ENCODE measurements at regions not wholly inside any gene's neighbourhood (a gene's known extent, or its start where the extent isn't known, plus 50 kb on each side); places are given as distances from the start of the nearest gene placed in this dataset.

DNA sequence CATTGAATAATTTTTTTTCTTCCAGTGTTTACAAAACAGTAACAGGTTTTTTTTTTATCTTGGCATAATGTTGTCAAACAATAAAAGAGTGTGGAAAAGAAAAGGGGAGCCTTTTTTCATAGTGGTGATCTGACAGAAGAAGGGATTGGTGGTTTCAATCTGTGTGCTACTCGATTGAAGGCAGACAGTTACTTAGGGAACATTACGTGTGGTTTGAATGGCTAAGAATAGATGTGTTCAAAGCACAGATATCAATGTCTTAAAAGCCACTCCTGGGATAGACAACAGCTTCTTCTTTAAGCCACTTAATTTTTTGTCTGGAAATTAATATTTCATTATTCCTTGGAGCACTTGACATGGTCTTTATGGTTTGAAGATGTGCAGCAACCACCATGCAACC, 558.6 kb upstream of the ADGRL2 start:
- FAIRE-seq: no peak

- no peak for FAIRE-seq
Measured at GRCh38 chr1:81238129-81238528, 562.6 kb upstream of the ADGRL2 start.

DNA sequence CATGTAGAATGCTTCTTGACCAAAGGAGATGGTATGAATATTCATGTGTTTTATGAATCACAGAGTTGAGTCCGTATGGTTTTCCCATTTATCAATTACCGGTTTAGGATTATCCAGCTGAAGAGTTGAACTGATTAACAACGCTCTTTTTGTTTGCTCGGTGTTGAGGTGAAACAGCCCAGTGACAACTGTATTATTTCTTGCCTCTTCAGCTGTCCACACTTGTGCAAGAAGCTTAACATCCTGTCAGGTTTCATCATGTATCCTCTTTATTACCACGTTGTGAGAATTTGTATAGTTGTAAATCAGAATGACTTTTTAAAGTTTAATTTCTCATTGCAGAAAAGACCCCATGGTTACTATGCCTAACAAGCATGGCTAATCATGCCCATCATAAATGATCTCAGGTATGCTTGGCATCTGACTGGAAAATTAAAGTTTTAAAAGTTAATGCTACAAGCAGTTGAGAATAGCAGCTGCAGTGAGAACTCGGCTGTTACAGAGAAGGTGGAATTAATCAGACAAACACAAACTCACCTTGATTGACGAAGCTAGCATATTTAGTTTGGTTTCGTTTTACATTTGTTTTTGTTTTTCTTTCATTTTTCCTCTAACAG, 563.2 kb upstream of the ADGRL2 start:
- FAIRE-seq: no peak

DNA sequence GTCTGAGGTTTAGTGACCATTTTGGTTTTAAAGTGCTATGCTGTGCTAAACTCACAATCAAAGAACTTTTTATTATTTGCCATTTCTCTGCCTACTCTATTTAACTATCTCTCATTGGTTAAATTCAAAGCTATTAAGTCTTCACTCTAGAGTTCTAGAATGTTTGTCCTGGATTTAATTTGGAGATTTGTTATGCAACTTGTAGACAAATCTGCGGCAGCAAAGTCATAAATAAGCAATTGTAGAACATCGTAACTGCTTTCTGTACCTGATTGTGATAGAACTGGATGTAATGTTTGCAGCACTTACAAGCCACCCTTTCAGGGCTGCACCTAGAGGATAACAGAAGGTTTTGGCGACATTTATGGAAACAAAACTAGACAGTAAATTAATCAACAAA, 566.5 kb upstream of the ADGRL2 start:
- FAIRE-seq: no peak

GRCh38 chr1:81233591-81233990, 567.1 kb upstream of the ADGRL2 start:
- no peak for FAIRE-seq

DNA sequence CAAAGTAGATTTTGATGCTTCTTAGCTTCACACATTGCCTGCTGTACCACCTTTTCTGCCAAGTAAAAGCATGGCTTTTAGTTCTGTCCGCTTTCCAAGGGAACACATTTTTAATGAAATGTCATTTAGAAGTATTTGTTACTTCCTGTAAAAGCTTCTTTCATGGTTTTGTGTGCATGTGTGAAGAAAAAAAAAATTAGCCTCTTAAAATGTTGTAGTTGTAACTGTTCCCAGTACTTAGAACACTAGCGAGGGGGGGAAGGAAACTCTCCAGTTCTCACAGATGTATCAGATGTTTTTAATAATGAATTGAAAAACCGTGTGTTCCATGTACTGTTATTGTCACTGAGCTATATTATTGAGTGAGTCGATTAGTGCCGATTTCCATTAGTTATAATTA, 568.3 kb upstream of the ADGRL2 start:
- no peak for FAIRE-seq

DNA sequence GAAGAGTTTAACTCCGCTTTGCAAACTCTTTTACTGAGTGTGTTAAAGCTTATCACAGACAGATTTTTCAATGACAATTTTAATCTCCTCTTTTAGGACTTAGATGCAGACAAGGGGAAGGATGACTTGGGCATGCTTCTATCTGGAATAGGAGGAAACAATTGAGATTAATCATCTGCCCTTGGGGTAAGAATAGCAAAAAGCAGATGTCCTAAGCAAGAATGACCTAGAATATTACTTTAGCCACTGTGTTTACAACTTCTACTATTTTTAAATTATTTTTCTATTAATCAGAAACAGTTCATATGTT, 569.0 kb upstream of the ADGRL2 start:
- FAIRE-seq: no peak

DNA sequence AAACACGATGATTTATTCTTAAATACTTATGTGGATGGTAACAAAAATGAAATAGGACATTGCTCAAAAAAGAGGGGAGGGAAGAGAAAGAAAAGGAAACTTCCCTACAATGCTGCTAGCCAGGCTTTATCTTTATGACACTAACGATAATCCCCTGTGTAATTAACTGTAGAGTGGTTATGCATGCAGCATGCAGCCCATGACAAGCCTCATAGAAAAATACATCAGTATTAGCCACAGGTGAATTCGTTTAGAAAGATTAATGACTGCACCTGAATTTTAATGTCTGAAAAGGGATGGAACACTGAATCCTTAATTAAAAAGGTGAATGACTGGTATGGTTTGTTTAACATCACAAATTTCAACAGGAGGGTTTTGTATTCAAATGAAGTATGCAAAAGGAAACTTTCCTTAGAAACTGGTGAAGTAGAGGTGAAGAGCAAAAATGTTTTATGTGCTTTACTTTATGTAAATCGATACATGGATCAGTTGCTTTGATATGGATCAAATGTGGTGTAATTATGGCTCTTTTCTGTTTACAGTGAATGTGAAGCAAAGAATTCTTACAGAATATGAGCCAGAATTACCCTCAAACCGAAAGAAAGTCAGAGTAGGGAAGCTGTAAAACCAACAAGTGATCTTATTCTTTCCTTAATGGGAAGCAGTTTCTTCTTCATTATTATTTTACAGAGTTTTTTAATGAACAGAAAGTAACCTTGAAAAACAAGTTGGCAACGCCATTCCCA, 569.6 kb upstream of the ADGRL2 start:
- no peak for FAIRE-seq

- no peak for FAIRE-seq
Measured at GRCh38 chr1:81228926-81229325, 571.8 kb upstream of the ADGRL2 start.

DNA sequence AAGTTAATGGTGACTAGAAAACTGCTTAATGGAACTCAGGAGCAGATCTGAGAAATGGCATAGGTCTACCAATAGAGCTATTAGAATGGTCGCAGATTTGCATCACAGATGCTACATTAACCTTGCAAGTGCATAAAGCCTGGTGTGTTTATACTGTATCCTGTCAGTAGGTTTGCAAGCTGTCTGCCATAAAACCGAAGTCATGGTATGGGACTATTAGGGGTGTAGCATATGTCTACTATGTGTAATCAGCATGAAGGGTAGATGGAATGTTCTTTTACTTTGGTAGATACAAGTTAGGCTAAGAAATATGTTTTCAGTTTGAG, 574.2 kb upstream of the ADGRL2 start:
- no peak for FAIRE-seq

- no peak for FAIRE-seq
Measured at GRCh38 chr1:81225789-81226602, 574.7 kb upstream of the ADGRL2 start.

- no peak for FAIRE-seq
Measured at GRCh38 chr1:81224222-81224621, 576.5 kb upstream of the ADGRL2 start.

- FAIRE-seq: no peak
Measured at GRCh38 chr1:81221564-81221963, 579.2 kb upstream of the ADGRL2 start.

GRCh38 chr1:81220614-81221071, 580.1 kb upstream of the ADGRL2 start:
- FAIRE-seq: no peak

DNA sequence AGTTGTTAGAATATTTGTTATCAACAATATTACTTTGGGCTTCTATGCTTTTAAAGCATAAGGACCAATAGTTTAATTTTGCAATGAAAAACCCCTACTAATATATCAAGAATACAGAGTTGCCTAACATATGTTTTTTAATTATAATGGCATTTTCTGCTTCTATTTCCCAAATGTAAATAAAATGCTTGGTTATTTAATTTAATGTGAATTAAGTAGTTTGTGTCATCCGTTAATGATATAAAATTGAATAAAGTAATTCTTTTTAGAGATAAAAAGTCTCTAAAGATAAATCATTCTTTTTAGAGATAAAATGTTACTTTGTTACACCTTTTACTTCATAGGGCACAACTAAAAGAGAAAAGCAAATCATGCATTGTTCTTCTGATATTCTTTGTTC, 583.7 kb upstream of the ADGRL2 start:
- no peak for FAIRE-seq

GRCh38 chr1:81213279-81213678, 587.5 kb upstream of the ADGRL2 start:
- FAIRE-seq: no peak

- no peak for FAIRE-seq
Measured at GRCh38 chr1:81209461-81209860, 591.3 kb upstream of the ADGRL2 start.

DNA sequence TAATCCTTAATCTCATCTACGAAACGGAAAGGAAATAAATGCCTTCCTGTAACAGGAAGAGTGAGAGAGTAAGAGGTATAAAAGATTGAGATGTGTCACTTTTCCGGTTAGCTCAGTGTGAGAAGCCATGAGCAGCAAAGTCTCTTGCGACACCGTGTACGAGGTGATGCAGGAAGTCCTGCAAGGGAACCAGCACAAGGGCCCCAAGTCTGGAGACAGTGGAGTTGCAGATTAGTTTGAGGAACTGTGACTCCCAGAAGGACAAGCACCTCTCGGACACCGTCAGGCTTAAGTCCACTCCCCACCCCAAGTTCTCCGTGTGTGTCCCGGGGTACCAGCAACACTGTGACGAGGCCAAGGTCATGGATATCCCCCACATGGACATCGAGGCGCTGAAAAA, 592.3 kb upstream of the ADGRL2 start:
- no peak for FAIRE-seq

DNA sequence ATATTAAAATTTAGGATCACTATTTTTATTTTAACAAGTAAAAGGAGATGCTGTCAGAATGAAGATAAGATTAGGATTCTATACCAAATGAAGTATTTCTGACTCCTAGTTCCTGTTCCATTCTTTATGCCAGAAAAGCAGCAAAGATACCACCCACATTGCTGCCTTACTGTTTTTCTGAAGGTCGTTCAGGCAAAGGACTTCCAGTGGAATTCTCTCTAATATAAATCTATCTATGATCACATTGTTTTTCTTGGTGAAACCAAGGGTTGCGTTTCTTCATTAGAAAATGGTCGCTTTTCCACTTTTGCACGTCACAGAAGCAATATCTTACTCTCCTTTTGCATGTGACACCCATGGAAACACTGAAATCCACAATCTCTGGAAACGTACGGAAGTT, 594.8 kb upstream of the ADGRL2 start:
- FAIRE-seq: no peak

GRCh38 chr1:81201779-81202178, 599.0 kb upstream of the ADGRL2 start:
- no peak for FAIRE-seq

DNA sequence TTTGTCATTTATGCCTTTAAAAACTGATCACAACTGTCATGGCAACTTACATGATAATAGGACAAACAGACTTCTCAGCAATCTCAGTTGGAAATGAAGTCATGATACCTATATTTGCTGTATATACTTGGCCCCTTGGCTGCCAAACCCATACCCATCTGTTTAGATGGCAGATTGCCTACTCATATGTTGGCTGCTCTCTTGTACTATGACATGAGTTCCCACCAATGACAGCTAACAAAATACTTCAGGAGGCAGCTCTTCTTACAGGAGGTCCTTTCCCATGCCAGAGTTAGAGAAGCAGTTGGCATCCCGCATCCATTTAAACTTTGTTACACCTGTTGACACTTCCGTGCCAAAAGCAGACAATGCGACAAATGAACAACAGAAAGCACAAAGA, 603.1 kb upstream of the ADGRL2 start:
- no peak for FAIRE-seq

DNA sequence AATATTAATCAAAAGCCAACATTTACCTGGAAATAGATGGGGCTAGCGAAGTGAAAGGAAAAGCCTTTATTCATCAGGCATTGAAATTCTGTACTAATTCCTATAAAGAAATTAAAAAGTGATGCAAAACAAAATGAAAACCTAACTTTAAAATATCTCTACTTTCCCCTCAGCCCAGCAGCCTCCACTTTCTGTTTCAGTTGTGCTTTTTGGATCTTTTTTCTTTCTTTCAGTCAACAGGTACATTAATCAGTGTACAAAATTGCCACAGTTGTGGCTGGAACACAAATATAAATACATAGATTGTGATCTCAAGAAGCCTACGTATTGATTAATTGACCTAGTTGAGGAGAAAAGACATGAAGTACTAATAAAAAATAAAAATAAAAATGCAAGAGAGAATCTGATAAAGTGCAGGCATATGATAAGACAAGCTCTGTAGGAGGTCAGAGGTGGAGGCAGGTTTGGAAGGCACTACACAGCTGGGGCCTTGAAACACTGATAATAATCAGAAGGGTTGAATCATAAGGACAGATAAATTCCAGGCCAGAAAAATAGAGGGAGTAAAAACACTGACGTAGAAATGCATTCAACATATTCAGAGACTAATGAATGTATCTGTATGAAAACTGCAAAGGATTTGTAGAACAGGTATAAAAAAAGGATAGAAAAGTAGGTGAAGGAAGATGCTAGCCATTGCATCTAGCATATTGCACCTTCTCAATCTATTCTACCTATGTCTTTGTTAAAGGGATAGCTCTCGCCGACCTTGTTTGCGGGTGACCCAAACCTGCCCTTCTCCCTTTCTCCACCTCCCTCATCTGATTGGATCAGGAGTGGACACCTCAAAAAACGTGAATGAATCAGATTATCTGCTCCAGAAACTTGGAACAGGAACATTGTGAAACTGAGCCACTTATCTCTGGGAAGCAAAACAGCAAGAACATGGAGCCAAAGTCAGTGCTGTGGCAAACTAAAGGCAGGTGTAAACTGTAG, 607.8 kb upstream of the ADGRL2 start:
- FAIRE-seq: no peak

DNA sequence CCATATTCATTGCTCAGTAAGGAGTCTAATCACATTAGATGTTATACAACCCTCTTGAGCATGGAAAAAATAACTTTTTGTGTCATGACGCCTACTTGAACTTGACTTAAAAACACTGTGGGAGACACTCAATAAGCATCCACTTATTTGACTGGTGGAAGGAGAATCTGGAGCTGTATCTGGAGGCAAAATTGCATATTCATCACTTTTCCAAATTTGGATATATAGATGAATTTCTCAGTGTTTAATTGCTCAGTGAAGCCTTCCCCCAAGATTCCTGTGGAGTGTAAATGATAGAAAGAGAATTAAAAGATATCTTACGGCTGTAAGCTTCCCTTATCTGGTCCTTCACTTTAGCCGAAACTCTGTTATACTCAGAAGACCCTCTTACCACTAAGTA, 610.7 kb upstream of the ADGRL2 start:
- no peak for FAIRE-seq

Measured in A204.1 (cell line).